Loucy (cell line): ENCODE measurements at regions not wholly inside any gene's neighbourhood (a gene's known extent, or its start where the extent isn't known, plus 50 kb on each side); places are given as distances from the start of the nearest gene placed in this dataset.

ENCODE experiments used
- H2AFZ ChIP-seq: fragments of 200-600 bp; sonication (generic); 2 replicates; pipeline ENCODE4 v1.6.0; 2016; ENCODE audit warnings: antibody characterized with exemption, mild to moderate bottlenecking, low read length, moderate library complexity
- H3F3A ChIP-seq: fragments of 200-600 bp; 2 replicates; pipeline ENCODE4 v1.6.0; 2016; ENCODE audit warnings: antibody characterized with exemption, low read depth, mild to moderate bottlenecking
- H3K27me3 ChIP-seq: fragments of 200-600 bp; sonication (generic); 2 replicates; pipeline ENCODE4 v1.6.1; 2014; ENCODE audit warnings: low read length, mild to moderate bottlenecking; ENCODE audit not compliant: insufficient read depth, poor library complexity, severe bottlenecking
- H3K36me3 ChIP-seq: fragments of 200-600 bp; sonication (generic); 2 replicates; pipeline ENCODE4 v1.6.1; 2016; ENCODE audit warnings: low read length; ENCODE audit not compliant: insufficient read depth
- H3K4me1 ChIP-seq: fragments of 200-600 bp; sonication (generic); 2 replicates; pipeline ENCODE4 v1.5.1; 2014; ENCODE audit warnings: low read length, mild to moderate bottlenecking; ENCODE audit not compliant: insufficient read depth, poor library complexity, severe bottlenecking
- H3K4me2 ChIP-seq: fragments of 200-600 bp; sonication (generic); 2 replicates; pipeline ENCODE4 v1.6.0; 2014; ENCODE audit warnings: antibody characterized with exemption, low read length, low read depth, mild to moderate bottlenecking; ENCODE audit not compliant: poor library complexity, severe bottlenecking
- H3K4me3 ChIP-seq: fragments of 200-600 bp; sonication (generic); 2 replicates; pipeline ENCODE4 v1.5.1; 2014; ENCODE audit warnings: low read length, mild to moderate bottlenecking, mixed read lengths; ENCODE audit not compliant: poor library complexity, severe bottlenecking
- H3K79me2 ChIP-seq: fragments of 200-600 bp; sonication (generic); 2 replicates; pipeline ENCODE4 v1.6.1; 2014; ENCODE audit warnings: low read length; ENCODE audit not compliant: insufficient read depth
- H3K9ac ChIP-seq: fragments of 200-600 bp; sonication (generic); 2 replicates; pipeline ENCODE4 v1.6.0; 2014; ENCODE audit warnings: mild to moderate bottlenecking, low read depth, low read length, moderate library complexity; ENCODE audit not compliant: poor library complexity, severe bottlenecking
- H3K9me2 ChIP-seq: fragments of 200-600 bp; sonication (generic); replicated peaks from 2 replicates; pipeline ENCODE4 v1.6.1; 2016; ENCODE audit warnings: low read depth, low read length, mixed read lengths
- H3K9me3 ChIP-seq: fragments of 200-600 bp; sonication (generic); 2 replicates; pipeline ENCODE4 v1.6.1; 2014; ENCODE audit warnings: mild to moderate bottlenecking, antibody characterized with exemption, low read length, low read depth; ENCODE audit not compliant: insufficient read depth
- H4K20me1 ChIP-seq: fragments of 200-600 bp; sonication (generic); 2 replicates; pipeline ENCODE4 v1.6.0; 2014; ENCODE audit warnings: antibody characterized with exemption, low read length, mild to moderate bottlenecking; ENCODE audit not compliant: insufficient read depth, poor library complexity, severe bottlenecking
- EZH2phosphoT487 ChIP-seq: fragments of 200-600 bp; IDR thresholded peaks from 2 replicates; pipeline ENCODE4 v1.6.1; 2018; ENCODE audit warnings: antibody characterized with exemption, mild to moderate bottlenecking, moderate library complexity, borderline replicate concordance
- TF ChIP-seq, protein P1 (sequence below): fragments of 200-600 bp; sonication (generic); conservative IDR thresholded peaks from 2 replicates; pipeline ENCODE4 v1.5.1; 2014; ENCODE audit warnings: mild to moderate bottlenecking, antibody characterized with exemption, low read length

DNA sequence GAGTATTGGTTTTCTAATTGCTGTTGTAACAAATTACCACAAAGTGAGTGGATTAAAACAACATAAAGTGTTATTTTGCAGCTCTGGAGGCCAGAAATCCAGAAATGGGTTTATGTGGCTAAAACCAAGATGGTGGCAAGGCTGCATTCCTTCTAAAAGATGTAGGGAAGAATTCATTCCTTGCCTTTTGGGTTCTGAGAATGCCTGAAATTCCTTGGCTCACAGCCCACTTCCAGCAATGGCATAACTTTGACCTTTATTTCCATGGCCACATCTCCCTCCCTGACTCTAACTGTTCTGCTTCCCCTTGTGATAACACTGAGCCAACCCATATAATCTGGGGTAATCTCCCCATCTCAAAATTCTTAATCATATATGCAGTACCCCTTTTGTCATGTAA lies 269.6 kb upstream of the RPL38 start:
- TF ChIP-seq EZH2phosphoT487 = no peak
- TF ChIP-seq, protein P1, sequence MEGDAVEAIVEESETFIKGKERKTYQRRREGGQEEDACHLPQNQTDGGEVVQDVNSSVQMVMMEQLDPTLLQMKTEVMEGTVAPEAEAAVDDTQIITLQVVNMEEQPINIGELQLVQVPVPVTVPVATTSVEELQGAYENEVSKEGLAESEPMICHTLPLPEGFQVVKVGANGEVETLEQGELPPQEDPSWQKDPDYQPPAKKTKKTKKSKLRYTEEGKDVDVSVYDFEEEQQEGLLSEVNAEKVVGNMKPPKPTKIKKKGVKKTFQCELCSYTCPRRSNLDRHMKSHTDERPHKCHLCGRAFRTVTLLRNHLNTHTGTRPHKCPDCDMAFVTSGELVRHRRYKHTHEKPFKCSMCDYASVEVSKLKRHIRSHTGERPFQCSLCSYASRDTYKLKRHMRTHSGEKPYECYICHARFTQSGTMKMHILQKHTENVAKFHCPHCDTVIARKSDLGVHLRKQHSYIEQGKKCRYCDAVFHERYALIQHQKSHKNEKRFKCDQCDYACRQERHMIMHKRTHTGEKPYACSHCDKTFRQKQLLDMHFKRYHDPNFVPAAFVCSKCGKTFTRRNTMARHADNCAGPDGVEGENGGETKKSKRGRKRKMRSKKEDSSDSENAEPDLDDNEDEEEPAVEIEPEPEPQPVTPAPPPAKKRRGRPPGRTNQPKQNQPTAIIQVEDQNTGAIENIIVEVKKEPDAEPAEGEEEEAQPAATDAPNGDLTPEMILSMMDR = no peak

DNA sequence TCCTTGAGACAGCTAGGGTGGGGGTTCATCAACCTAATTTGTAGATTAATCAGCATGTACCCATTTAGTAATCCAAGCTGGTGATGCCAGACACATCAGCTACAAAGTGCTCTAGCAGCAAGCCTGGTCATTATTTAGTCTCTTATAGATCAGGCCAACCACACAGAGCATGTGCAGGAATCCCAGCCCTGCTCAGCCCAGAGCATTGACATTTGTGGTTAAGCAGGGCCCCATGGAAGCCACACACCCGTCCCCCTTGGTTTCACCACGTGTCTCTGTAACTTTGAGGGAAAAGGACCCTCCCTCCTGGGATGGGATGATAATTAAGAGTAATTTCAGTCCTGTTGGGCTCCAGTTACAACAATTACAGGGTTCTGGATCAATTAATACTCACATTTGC lies 268.8 kb upstream of the RPL38 start:
- no peaks in the 10 kb centered on the region for H3K9me2 ChIP-seq
- no peaks in the 10 kb centered on the region for H3K79me2 ChIP-seq
- peaks cover 84% of the 10 kb centered on the region for H3K27me3 ChIP-seq
- H4K20me1 ChIP-seq = no peaks in the 10 kb centered on the region
- no peaks in the 10 kb centered on the region for H3K9me3 ChIP-seq
- no peak for TF ChIP-seq EZH2phosphoT487
- TF ChIP-seq, protein P1 = no peak
- H3K4me2 ChIP-seq = no peak overlapping the region
- no peak overlapping the region for H2AFZ ChIP-seq
- H3K4me1 ChIP-seq = no peaks in the 10 kb centered on the region
- no peak overlapping the region for H3K4me3 ChIP-seq
- H3K36me3 ChIP-seq = no peaks in the 10 kb centered on the region
- H3K9ac ChIP-seq = no peak overlapping the region
- H3F3A ChIP-seq = no peaks in the 10 kb centered on the region

More for the DNA sequence above, 269.6 kb upstream of the RPL38 start:
- Histone ChIP-seq H3K9me2 (no peaks in the 10 kb centered on the region), H3K9me3 (no peaks in the 10 kb centered on the region), H4K20me1 (no peaks in the 10 kb centered on the region), H3K9ac (no peak overlapping the region), H3K4me1 (no peaks in the 10 kb centered on the region), H2AFZ (no peak overlapping the region), H3K4me2 (no peak overlapping the region), H3K4me3 (no peak overlapping the region), H3F3A (no peaks in the 10 kb centered on the region), H3K27me3 (peaks cover 89% of the 10 kb centered on the region), H3K79me2 (no peaks in the 10 kb centered on the region), H3K36me3 (no peaks in the 10 kb centered on the region)

DNA sequence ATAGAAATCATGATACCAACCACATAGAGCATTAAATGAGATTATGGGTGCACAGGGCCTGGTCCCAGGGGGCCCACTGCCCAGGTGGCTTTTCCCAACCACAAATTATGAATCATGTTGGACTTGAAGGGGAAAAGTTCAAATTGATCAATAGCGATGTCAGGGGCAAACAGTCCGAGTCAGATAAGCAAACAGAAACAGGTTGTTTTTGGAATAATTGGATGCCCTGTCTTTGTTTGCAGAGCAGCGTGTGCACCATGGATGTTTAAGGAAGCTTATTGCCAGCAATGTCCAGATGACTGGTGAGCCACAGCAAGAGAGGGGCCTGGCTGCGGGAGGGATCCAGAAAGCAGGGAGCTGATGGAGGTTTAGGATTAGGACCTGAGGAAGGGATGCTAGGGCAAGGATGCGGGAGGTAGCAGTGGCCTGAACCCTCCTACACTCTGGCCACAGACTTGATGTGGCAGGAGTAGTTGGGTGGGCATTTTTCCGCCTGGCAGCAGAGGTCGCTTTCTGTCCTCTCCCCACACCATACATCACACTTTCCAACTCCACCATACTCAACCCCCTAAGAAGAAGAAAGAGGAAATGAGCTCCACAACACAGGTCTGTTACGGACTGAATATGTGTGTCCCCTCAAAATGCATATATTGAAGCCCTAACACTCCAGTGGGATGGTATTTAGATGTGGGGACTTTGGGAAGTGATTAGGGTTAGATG lies 266.4 kb upstream of the RPL38 start:
- Histone ChIP-seq H3K4me1 (no peaks in the 10 kb centered on the region), H3F3A (no peaks in the 10 kb centered on the region), H3K4me2 (no peak overlapping the region), H3K36me3 (no peaks in the 10 kb centered on the region), H4K20me1 (no peaks in the 10 kb centered on the region), H3K9me3 (no peaks in the 10 kb centered on the region), H3K9me2 (no peaks in the 10 kb centered on the region), H3K27me3 (peaks cover 77% of the 10 kb centered on the region), H3K4me3 (no peak overlapping the region), H3K9ac (no peak overlapping the region), H3K79me2 (no peaks in the 10 kb centered on the region), H2AFZ (no peak overlapping the region)
- TF ChIP-seq, protein P1 = no peak
- TF ChIP-seq EZH2phosphoT487 = no peak
